ENCODE measurements at regions not wholly inside any gene's neighbourhood (a gene's known extent, or its start where the extent isn't known, plus 50 kb on each side); places are given as distances from the start of the nearest gene placed in this dataset.

DNA sequence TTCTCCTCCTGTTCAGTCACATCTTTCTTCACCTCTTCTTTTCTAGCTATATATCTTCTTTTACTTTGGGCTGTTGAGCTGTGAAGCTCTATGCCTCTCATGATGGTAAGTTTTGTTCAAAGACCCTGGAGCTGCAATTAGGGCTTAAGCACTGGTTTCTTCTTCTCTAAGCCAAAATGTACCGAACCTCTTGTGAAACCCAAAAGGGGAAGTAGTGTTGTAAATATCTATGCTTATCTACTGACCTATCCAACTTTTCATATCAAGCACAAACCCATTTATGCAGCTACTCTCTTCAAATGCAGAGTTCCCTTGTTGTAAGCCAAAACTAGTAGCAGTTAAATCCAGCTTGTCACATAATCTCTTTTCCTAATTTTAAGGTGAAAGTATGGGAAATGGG, 123.6 kb upstream of the CD96 start:
- DNase-seq, result no peak
- 46% methylated on average over 1 of the region's 1 CpG for WGBS (ENCODE audit: low lambda C conversion rate)
- no peak overlapping the region for H3K4me2 ChIP-seq
- TF ChIP-seq TEAD4 (IDR thresholded peaks at IDR 0.05; ENCODE audit: borderline replicate concordance, insufficient read depth) (no peak), TAF1 (IDR thresholded peaks at IDR 0.05; ENCODE audit: borderline replicate concordance, low read depth, low read length) (no peak), JUND (IDR thresholded peaks at IDR 0.05) (no peak), SIN3A (IDR thresholded peaks at IDR 0.05; ENCODE audit: borderline replicate concordance, low read depth, low read length) (no peak), EP300 (IDR thresholded peaks at IDR 0.05; ENCODE audit: borderline replicate concordance in 1 of 2, low read depth in 1 of 2, low read length in 1 of 2) (no peak), SMC3 (IDR thresholded peaks at IDR 0.05; ENCODE audit: low read depth, low read length) (no peak), RCOR1 (IDR thresholded peaks at IDR 0.05; ENCODE audit: low read length) (no peak), NRF1 (IDR thresholded peaks at IDR 0.05; ENCODE audit: low read depth, low read length) (no peak), NFIC (IDR thresholded peaks at IDR 0.05; ENCODE audit: borderline replicate concordance) (no peak), MXI1 (IDR thresholded peaks at IDR 0.05; ENCODE audit: low read depth, low read length) (no peak), RFX5 (IDR thresholded peaks at IDR 0.05; ENCODE audit: low read length) (no peak), RAD21 (IDR thresholded peaks at IDR 0.05; ENCODE audit: low read length) (no peak), FOSL2 (IDR thresholded peaks at IDR 0.05; ENCODE audit: borderline replicate concordance, low read depth) (no peak), FOXM1 (IDR thresholded peaks at IDR 0.05; ENCODE audit: low read depth) (no peak), EZH2phosphoT487 (IDR thresholded peaks at IDR 0.05; ENCODE audit: borderline replicate concordance, low read depth) (no peak)
- TF ChIP-seq, protein P1, sequence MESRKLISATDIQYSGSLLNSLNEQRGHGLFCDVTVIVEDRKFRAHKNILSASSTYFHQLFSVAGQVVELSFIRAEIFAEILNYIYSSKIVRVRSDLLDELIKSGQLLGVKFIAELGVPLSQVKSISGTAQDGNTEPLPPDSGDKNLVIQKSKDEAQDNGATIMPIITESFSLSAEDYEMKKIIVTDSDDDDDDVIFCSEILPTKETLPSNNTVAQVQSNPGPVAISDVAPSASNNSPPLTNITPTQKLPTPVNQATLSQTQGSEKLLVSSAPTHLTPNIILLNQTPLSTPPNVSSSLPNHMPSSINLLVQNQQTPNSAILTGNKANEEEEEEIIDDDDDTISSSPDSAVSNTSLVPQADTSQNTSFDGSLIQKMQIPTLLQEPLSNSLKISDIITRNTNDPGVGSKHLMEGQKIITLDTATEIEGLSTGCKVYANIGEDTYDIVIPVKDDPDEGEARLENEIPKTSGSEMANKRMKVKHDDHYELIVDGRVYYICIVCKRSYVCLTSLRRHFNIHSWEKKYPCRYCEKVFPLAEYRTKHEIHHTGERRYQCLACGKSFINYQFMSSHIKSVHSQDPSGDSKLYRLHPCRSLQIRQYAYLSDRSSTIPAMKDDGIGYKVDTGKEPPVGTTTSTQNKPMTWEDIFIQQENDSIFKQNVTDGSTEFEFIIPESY (IDR thresholded peaks at IDR 0.05; ENCODE audit: borderline replicate concordance, low read depth), result no peak
- TF ChIP-seq, protein P2, sequence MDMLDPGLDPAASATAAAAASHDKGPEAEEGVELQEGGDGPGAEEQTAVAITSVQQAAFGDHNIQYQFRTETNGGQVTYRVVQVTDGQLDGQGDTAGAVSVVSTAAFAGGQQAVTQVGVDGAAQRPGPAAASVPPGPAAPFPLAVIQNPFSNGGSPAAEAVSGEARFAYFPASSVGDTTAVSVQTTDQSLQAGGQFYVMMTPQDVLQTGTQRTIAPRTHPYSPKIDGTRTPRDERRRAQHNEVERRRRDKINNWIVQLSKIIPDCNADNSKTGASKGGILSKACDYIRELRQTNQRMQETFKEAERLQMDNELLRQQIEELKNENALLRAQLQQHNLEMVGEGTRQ (IDR thresholded peaks at IDR 0.05; ENCODE audit: borderline replicate concordance, low read depth, low read length), result no peak
- TF ChIP-seq, protein P3, sequence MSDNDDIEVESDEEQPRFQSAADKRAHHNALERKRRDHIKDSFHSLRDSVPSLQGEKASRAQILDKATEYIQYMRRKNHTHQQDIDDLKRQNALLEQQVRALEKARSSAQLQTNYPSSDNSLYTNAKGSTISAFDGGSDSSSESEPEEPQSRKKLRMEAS (IDR thresholded peaks at IDR 0.05; ENCODE audit: low read depth), result no peak
- TF ChIP-seq, protein P4, sequence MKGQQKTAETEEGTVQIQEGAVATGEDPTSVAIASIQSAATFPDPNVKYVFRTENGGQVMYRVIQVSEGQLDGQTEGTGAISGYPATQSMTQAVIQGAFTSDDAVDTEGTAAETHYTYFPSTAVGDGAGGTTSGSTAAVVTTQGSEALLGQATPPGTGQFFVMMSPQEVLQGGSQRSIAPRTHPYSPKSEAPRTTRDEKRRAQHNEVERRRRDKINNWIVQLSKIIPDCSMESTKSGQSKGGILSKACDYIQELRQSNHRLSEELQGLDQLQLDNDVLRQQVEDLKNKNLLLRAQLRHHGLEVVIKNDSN (IDR thresholded peaks at IDR 0.05; ENCODE audit: borderline replicate concordance, low read depth), result no peak
- TF ChIP-seq, protein P5, sequence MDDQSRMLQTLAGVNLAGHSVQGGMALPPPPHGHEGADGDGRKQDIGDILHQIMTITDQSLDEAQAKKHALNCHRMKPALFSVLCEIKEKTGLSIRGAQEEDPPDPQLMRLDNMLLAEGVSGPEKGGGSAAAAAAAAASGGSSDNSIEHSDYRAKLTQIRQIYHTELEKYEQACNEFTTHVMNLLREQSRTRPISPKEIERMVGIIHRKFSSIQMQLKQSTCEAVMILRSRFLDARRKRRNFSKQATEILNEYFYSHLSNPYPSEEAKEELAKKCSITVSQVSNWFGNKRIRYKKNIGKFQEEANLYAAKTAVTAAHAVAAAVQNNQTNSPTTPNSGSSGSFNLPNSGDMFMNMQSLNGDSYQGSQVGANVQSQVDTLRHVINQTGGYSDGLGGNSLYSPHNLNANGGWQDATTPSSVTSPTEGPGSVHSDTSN (IDR thresholded peaks at IDR 0.05), result no peak
- H3K4me3 ChIP-seq (ENCODE audit: low read depth in 2 of 2, low read length in 1 of 2), result no peak overlapping the region
- no peaks in the 10 kb centered on the region for H3F3A ChIP-seq (replicated peaks; ENCODE audit: insufficient read depth)
- no peaks in the 10 kb centered on the region for H3K9me2 ChIP-seq
- no peaks in the 10 kb centered on the region for H4K20me1 ChIP-seq (ENCODE audit: insufficient read depth)
- POLR2A ChIA-PET, result no interaction called here
- no peak overlapping the region for H3K9ac ChIP-seq
- H2AFZ ChIP-seq (ENCODE audit: low read depth), result no peak overlapping the region
- CTCF ChIA-PET, result no interaction called here
- no peaks in the 10 kb centered on the region; a peak in 1 of 4 replicates for H3K4me1 ChIP-seq (ENCODE audit: control insufficient read depth in 1 of 2, insufficient read depth in 2 of 2, low read depth in 1 of 2, low read length in 1 of 2)
- H3K79me2 ChIP-seq (ENCODE audit: insufficient read depth), result no peaks in the 10 kb centered on the region
- no peaks in the 10 kb centered on the region for H3K9me3 ChIP-seq
- no peaks in the 10 kb centered on the region for H3K27me3 ChIP-seq (ENCODE audit: insufficient read depth)
- H3K36me3 ChIP-seq (replicated peaks in 1 of 2; ENCODE audit: control insufficient read depth in 1 of 2, insufficient read depth in 2 of 2, low read length in 1 of 2), result no peaks in the 10 kb centered on the region
- H3K27ac ChIP-seq (ENCODE audit: low read depth in 2 of 2, low read length in 1 of 2), result no peak overlapping the region
